ENCODE measurements at regions not wholly inside any gene's neighbourhood (a gene's known extent, or its start where the extent isn't known, plus 50 kb on each side); places are given as distances from the start of the nearest gene placed in this dataset.
A peak's percentile ranks its signal among the peaks of the same experiment; 100 is the strongest.

GRCh38 chr7:38107486-38107893 lies 70.6 kb upstream of the STARD3NL start:
- Mint-ChIP-seq H3K27ac (ENCODE audit: unreplicated experiment) (no peak overlapping the region), H3K4me1 (ENCODE audit: low read depth, unreplicated experiment) (no peaks in the 10 kb centered on the region), H3K27me3 (ENCODE audit: insufficient read depth, unreplicated experiment) (peaks cover 2% of the 10 kb centered on the region), H3K36me3 (ENCODE audit: insufficient read depth, unreplicated experiment) (no peaks in the 10 kb centered on the region), H3K4me3 (ENCODE audit: unreplicated experiment) (no peak overlapping the region), H3K9me3 (ENCODE audit: unreplicated experiment) (no peaks in the 10 kb centered on the region)
- BruUV-seq (replicated peaks), result no TSS peak
- ChIA-PET POLR2A (no interaction called here), CTCF (interaction anchor here (1.0 kb wide), 2 partner anchors 100 to 228 kb away, joined by 3 to 4 read pairs; no protein-coding TSS in a partner anchor)
- intact Hi-C loops (cut with micrococcal nuclease; ENCODE audit: unreplicated experiment), result loop anchor here (1.0 to 5.0 kb wide), 5 partner anchors 71 to 230 kb away; partner anchors contain the start of gene STARD3NL
- peak; percentile 70 to 75 for DNase-seq
- Histone ChIP-seq H3K4me1 (no peaks in the 10 kb centered on the region), H3K9me3 (no peaks in the 10 kb centered on the region), H3K4me3 (ENCODE audit: low read depth, low read length) (no peak overlapping the region), H3K36me3 (ENCODE audit: control insufficient read depth, insufficient read depth, low read length) (no peaks in the 10 kb centered on the region), H3K27me3 (replicated peaks; ENCODE audit: control insufficient read depth, insufficient read depth, low read length) (no peaks in the 10 kb centered on the region)
- TF ChIP-seq, protein P1, sequence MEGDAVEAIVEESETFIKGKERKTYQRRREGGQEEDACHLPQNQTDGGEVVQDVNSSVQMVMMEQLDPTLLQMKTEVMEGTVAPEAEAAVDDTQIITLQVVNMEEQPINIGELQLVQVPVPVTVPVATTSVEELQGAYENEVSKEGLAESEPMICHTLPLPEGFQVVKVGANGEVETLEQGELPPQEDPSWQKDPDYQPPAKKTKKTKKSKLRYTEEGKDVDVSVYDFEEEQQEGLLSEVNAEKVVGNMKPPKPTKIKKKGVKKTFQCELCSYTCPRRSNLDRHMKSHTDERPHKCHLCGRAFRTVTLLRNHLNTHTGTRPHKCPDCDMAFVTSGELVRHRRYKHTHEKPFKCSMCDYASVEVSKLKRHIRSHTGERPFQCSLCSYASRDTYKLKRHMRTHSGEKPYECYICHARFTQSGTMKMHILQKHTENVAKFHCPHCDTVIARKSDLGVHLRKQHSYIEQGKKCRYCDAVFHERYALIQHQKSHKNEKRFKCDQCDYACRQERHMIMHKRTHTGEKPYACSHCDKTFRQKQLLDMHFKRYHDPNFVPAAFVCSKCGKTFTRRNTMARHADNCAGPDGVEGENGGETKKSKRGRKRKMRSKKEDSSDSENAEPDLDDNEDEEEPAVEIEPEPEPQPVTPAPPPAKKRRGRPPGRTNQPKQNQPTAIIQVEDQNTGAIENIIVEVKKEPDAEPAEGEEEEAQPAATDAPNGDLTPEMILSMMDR (IDR thresholded peaks at IDR 0.05; ENCODE audit: insufficient read depth in 1 of 2, low read depth in 1 of 2, low read length in 1 of 2, severe bottlenecking in 1 of 2, unreplicated experiment in 1 of 2), result peak; percentile 75 to 84

- Mint-ChIP-seq H3K27ac (ENCODE audit: unreplicated experiment) (no peak overlapping the region), H3K36me3 (ENCODE audit: insufficient read depth, unreplicated experiment) (no peaks in the 10 kb centered on the region), H3K4me1 (ENCODE audit: low read depth, unreplicated experiment) (no peaks in the 10 kb centered on the region), H3K9me3 (ENCODE audit: unreplicated experiment) (peaks cover 6% of the 10 kb centered on the region), H3K27me3 (ENCODE audit: insufficient read depth, unreplicated experiment) (peaks cover 13% of the 10 kb centered on the region), H3K4me3 (ENCODE audit: unreplicated experiment) (no peak overlapping the region)
- no peaks in the 10 kb centered on the region for H3K4me1 ChIP-seq
- intact Hi-C loops (cut with micrococcal nuclease; ENCODE audit: unreplicated experiment), result no loop called here
- no peaks in the 10 kb centered on the region for H3K9me3 ChIP-seq
- H3K27me3 ChIP-seq (replicated peaks; ENCODE audit: control insufficient read depth, insufficient read depth, low read length), result no peaks in the 10 kb centered on the region
- ChIA-PET POLR2A (no interaction called here), CTCF (no interaction called here)
- H3K36me3 ChIP-seq (ENCODE audit: control insufficient read depth, insufficient read depth, low read length), result no peaks in the 10 kb centered on the region
- no peak for DNase-seq
- TF ChIP-seq, protein P1 (IDR thresholded peaks at IDR 0.05; ENCODE audit: insufficient read depth in 1 of 2, low read depth in 1 of 2, low read length in 1 of 2, severe bottlenecking in 1 of 2, unreplicated experiment in 1 of 2), result no peak
- no TSS peak for BruUV-seq (replicated peaks)
- no peak overlapping the region for H3K4me3 ChIP-seq (ENCODE audit: low read depth, low read length)
Measured at GRCh38 chr7:38112075-38112474, 66.0 kb upstream of the STARD3NL start.

GRCh38 chr7:38120076-38120475 lies 58.0 kb upstream of the STARD3NL start:
- ChIA-PET POLR2A (no interaction called here), CTCF (no interaction called here)
- no peak for DNase-seq
- Mint-ChIP-seq H3K4me3 (ENCODE audit: unreplicated experiment) (no peak overlapping the region), H3K27me3 (ENCODE audit: insufficient read depth, unreplicated experiment) (peaks cover 5% of the 10 kb centered on the region), H3K27ac (ENCODE audit: unreplicated experiment) (no peak overlapping the region), H3K36me3 (ENCODE audit: insufficient read depth, unreplicated experiment) (no peaks in the 10 kb centered on the region), H3K4me1 (ENCODE audit: low read depth, unreplicated experiment) (no peaks in the 10 kb centered on the region), H3K9me3 (ENCODE audit: unreplicated experiment) (no peaks in the 10 kb centered on the region)
- TF ChIP-seq, protein P1 (IDR thresholded peaks at IDR 0.05; ENCODE audit: insufficient read depth in 1 of 2, low read depth in 1 of 2, low read length in 1 of 2, severe bottlenecking in 1 of 2, unreplicated experiment in 1 of 2), result no peak
- no peaks in the 10 kb centered on the region for H3K4me1 ChIP-seq
- H3K9me3 ChIP-seq, result no peaks in the 10 kb centered on the region
- H3K27me3 ChIP-seq (replicated peaks; ENCODE audit: control insufficient read depth, insufficient read depth, low read length), result no peaks in the 10 kb centered on the region
- intact Hi-C loops (cut with micrococcal nuclease; ENCODE audit: unreplicated experiment), result no loop called here
- no TSS peak for BruUV-seq (replicated peaks)
- no peaks in the 10 kb centered on the region for H3K36me3 ChIP-seq (ENCODE audit: control insufficient read depth, insufficient read depth, low read length)
- H3K4me3 ChIP-seq (ENCODE audit: low read depth, low read length), result no peak overlapping the region

All from Caco-2 (cell line).